GM18873 (cell line): ENCODE measurements at regions not wholly inside any gene's neighbourhood (a gene's known extent, or its start where the extent isn't known, plus 50 kb on each side); places are given as distances from the start of the nearest gene placed in this dataset.

Experiments used
- ATAC-seq: cut with Tn5 transposase; IDR thresholded peaks from one replicate; pipeline ENCODE4 v1.9.1; 2021; ENCODE audit warnings: mild to moderate bottlenecking, moderate library complexity, moderate number of reproducible peaks; ENCODE audit not compliant: unreplicated experiment, low FRiP score

- peak; percentile 48 for ATAC-seq
Observed at GRCh38 chr9:107112707-107113243, 170.3 kb upstream of the RAD23B start.

GRCh38 chr9:107118863-107119624 is 164.0 kb upstream of the RAD23B start:
- ATAC-seq: no peak

GRCh38 chr9:107119735-107120134 is 163.3 kb upstream of the RAD23B start:
- ATAC-seq: no peak

GRCh38 chr9:107123389-107123788 is 159.7 kb upstream of the RAD23B start:
- ATAC-seq: no peak

GRCh38 chr9:107127608-107128007 is 155.5 kb upstream of the RAD23B start:
- ATAC-seq: no peak

GRCh38 chr9:107131108-107131799 is 151.8 kb upstream of the RAD23B start:
- no peak for ATAC-seq

- no peak for ATAC-seq
Observed at GRCh38 chr9:107136296-107136695, 146.8 kb upstream of the RAD23B start.

GRCh38 chr9:107137495-107138202 is 145.4 kb upstream of the RAD23B start:
- ATAC-seq: no peak

- no peak for ATAC-seq
Observed at GRCh38 chr9:107138261-107138992, 144.7 kb upstream of the RAD23B start.

GRCh38 chr9:107141967-107142366 is 141.1 kb upstream of the RAD23B start:
- no peak for ATAC-seq

GRCh38 chr9:107142430-107142829 is 140.6 kb upstream of the RAD23B start:
- ATAC-seq: no peak

GRCh38 chr9:107142896-107143603 is 140.0 kb upstream of the RAD23B start:
- no peak for ATAC-seq

GRCh38 chr9:107144475-107144874 is 138.6 kb upstream of the RAD23B start:
- no peak for ATAC-seq

GRCh38 chr9:107147134-107147533 is 135.9 kb upstream of the RAD23B start:
- no peak for ATAC-seq

- ATAC-seq: no peak
Observed at GRCh38 chr9:107148216-107148615, 134.9 kb upstream of the RAD23B start.

GRCh38 chr9:107149756-107150155 is 133.3 kb upstream of the RAD23B start:
- no peak for ATAC-seq

- no peak for ATAC-seq
Observed at GRCh38 chr9:107153336-107153735, 129.7 kb upstream of the RAD23B start.

GRCh38 chr9:107154291-107154690 is 128.8 kb upstream of the RAD23B start:
- ATAC-seq: no peak

GRCh38 chr9:107154766-107155165 is 128.3 kb upstream of the RAD23B start:
- ATAC-seq: no peak
